ENCODE measurements at regions not wholly inside any gene's neighbourhood (a gene's known extent, or its start where the extent isn't known, plus 50 kb on each side); places are given as distances from the start of the nearest gene placed in this dataset.

- no peak overlapping the region for H3K27ac ChIP-seq
- TF ChIP-seq POLR2AphosphoS5 (IDR thresholded peaks at IDR 0.05) (no peak), EP300 (IDR thresholded peaks at IDR 0.05) (no peak), POLR2A (IDR thresholded peaks at IDR 0.05) (no peak)
- TF ChIP-seq, protein P1, sequence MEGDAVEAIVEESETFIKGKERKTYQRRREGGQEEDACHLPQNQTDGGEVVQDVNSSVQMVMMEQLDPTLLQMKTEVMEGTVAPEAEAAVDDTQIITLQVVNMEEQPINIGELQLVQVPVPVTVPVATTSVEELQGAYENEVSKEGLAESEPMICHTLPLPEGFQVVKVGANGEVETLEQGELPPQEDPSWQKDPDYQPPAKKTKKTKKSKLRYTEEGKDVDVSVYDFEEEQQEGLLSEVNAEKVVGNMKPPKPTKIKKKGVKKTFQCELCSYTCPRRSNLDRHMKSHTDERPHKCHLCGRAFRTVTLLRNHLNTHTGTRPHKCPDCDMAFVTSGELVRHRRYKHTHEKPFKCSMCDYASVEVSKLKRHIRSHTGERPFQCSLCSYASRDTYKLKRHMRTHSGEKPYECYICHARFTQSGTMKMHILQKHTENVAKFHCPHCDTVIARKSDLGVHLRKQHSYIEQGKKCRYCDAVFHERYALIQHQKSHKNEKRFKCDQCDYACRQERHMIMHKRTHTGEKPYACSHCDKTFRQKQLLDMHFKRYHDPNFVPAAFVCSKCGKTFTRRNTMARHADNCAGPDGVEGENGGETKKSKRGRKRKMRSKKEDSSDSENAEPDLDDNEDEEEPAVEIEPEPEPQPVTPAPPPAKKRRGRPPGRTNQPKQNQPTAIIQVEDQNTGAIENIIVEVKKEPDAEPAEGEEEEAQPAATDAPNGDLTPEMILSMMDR (IDR thresholded peaks at IDR 0.05) = no peak
- H3K9me3 ChIP-seq = no peaks in the 10 kb centered on the region
- no peaks in the 10 kb centered on the region for H3K27me3 ChIP-seq
- no peak for ATAC-seq (ENCODE audit: low FRiP score in 2 of 2)
- no peak overlapping the region for H3K4me3 ChIP-seq
- WGBS, 2 donors = 52 to 56% methylated on average over 6 of the region's 6 CpGs
- no peak for DNase-seq
- no peaks in the 10 kb centered on the region for H3K36me3 ChIP-seq
- H3K4me1 ChIP-seq = no peaks in the 10 kb centered on the region
These were observed 172.7 kb upstream of the LCORL start for GRCh38 chr4:18194278-18194677.

DNA sequence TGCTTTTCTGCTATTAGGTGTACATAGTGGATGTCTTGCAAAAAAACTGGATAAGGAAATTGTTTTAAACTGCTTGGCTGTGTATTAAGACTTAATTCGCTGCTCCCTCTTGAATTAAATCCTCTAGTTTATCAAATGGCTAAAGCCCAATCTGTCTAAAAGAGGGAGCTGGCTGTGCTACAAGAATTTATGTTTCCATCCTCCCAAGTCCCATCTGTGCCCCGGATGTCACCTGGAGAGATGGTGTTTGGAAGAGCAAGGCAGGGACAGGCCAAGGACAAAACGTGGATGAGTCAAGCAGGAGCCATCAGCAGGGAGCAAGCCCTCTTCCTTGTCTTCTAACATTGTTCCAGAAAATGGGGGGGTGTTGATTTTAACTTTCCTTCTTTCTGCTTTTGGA is 171.3 kb upstream of the LCORL start:
- no peaks in the 10 kb centered on the region for H3K36me3 ChIP-seq
- no peak overlapping the region for H3K4me3 ChIP-seq
- H3K4me1 ChIP-seq = no peaks in the 10 kb centered on the region
- ATAC-seq (ENCODE audit: low FRiP score in 2 of 2) = no peak
- WGBS, 2 donors = 62 to 76% methylated on average over 3 of the region's 3 CpGs
- H3K27ac ChIP-seq = no peak overlapping the region
- H3K27me3 ChIP-seq = no peaks in the 10 kb centered on the region
- no peak for TF ChIP-seq POLR2A (IDR thresholded peaks at IDR 0.05)
- TF ChIP-seq, protein P1 (IDR thresholded peaks at IDR 0.05) = no peak
- H3K9me3 ChIP-seq = no peaks in the 10 kb centered on the region
- DNase-seq = no peak

DNA sequence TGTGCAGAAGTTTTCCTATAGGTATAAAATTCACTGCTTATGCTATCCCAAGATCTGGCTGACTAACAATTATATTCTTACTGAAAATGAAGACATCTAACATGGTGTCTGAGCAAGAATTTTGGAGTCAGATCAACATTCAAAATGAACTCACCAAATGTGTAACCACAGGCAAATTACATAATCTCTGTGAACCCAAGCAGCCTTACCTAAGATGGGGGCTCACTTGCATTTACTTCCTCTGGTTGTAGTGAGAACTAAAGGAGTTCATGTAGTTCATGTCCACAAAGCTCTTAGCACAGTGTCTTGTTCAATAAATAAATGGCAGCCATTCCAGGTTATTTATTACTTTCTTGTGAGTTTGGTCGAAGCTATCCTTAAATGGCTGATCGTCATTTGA is 163.9 kb upstream of the LCORL start:
- no peaks in the 10 kb centered on the region for H3K4me1 ChIP-seq
- no peak for ATAC-seq (ENCODE audit: low FRiP score in 2 of 2)
- 87 to 100% methylated on average over 2 of the region's 2 CpGs for WGBS, 2 donors
- no peak overlapping the region for H3K4me3 ChIP-seq
- no peaks in the 10 kb centered on the region for H3K27me3 ChIP-seq
- no peak overlapping the region for H3K27ac ChIP-seq
- no peaks in the 10 kb centered on the region for H3K36me3 ChIP-seq
- no peak for TF ChIP-seq POLR2AphosphoS5 (IDR thresholded peaks at IDR 0.05)
- no peak for TF ChIP-seq EP300 (IDR thresholded peaks at IDR 0.05)
- TF ChIP-seq, protein P1 (IDR thresholded peaks at IDR 0.05) = no peak
- TF ChIP-seq POLR2A (IDR thresholded peaks at IDR 0.05) = no peak
- no peaks in the 10 kb centered on the region for H3K9me3 ChIP-seq
- no peak for DNase-seq

DNA sequence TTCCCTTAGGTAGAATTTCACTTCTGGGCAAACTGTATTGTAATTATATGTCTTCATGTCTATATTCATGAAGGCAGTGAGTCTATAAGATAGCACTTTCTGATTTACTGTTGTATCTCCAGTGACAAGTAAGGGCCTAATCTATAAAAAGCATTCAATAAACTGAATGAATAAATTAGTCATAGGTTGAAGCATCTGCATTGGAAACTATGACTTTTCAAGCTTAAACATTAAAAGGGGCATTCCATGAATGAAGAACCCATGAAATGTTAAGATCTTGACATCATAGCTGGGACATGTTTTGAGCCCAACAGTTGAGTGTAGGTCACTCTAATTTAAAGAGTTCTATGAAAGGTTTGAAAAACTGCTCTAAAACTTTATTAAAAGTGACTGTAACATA is 159.3 kb upstream of the LCORL start:
- ATAC-seq (ENCODE audit: low FRiP score in 2 of 2) (no peak), DNase-seq (no peak)
- TF ChIP-seq, protein P1 (IDR thresholded peaks at IDR 0.05) = no peak
- TF ChIP-seq POLR2AphosphoS5 (IDR thresholded peaks at IDR 0.05) (no peak), EP300 (IDR thresholded peaks at IDR 0.05) (no peak), POLR2A (IDR thresholded peaks at IDR 0.05) (no peak)

GRCh38 chr4:18180122-18180521 is 158.6 kb upstream of the LCORL start:
- no peak for DNase-seq
- no peak overlapping the region for H3K27ac ChIP-seq
- H3K9me3 ChIP-seq = no peaks in the 10 kb centered on the region
- no peak for ATAC-seq (ENCODE audit: low FRiP score in 2 of 2)
- no peaks in the 10 kb centered on the region for H3K27me3 ChIP-seq
- 76 to 82% methylated on average over 4 of the region's 4 CpGs for WGBS, 2 donors
- H3K36me3 ChIP-seq = no peaks in the 10 kb centered on the region
- H3K4me1 ChIP-seq = no peaks in the 10 kb centered on the region
- TF ChIP-seq POLR2AphosphoS5 (IDR thresholded peaks at IDR 0.05) (no peak), EP300 (IDR thresholded peaks at IDR 0.05) (no peak), POLR2A (IDR thresholded peaks at IDR 0.05) (no peak)
- TF ChIP-seq, protein P1 (IDR thresholded peaks at IDR 0.05) = no peak
- H3K4me3 ChIP-seq = no peak overlapping the region

More for the DNA sequence above, 159.3 kb upstream of the LCORL start:
- Histone ChIP-seq H3K36me3 (no peaks in the 10 kb centered on the region), H3K4me1 (no peaks in the 10 kb centered on the region), H3K27ac (no peak overlapping the region), H3K4me3 (no peak overlapping the region), H3K9me3 (no peaks in the 10 kb centered on the region), H3K27me3 (no peaks in the 10 kb centered on the region)
